Mucosa of rectum (tissue), 2 donors: ENCODE measurements at regions not wholly inside any gene's neighbourhood (a gene's known extent, or its start where the extent isn't known, plus 50 kb on each side); places are given as distances from the start of the nearest gene placed in this dataset.

Experiments
- H3K27ac ChIP-seq, 2 donors: one replicate each; pipeline ENCODE4 v1.7.0; 2013; ENCODE audit warnings: inconsistent platforms in 2 of 2, low read depth in 2 of 2, low read length in 2 of 2
- H3K27me3 ChIP-seq, 2 donors: one replicate each; pipeline ENCODE4 v1.7.0; 2013; ENCODE audit warnings: low read length in 2 of 2; ENCODE audit not compliant: control insufficient read depth in 2 of 2, insufficient read depth in 2 of 2
- H3K36me3 ChIP-seq, 2 donors: one replicate each; pipeline ENCODE4 v1.7.0; 2013; ENCODE audit warnings: low read length in 2 of 2; ENCODE audit not compliant: control insufficient read depth in 2 of 2, insufficient read depth in 2 of 2
- H3K4me1 ChIP-seq, 2 donors: one replicate each; pipeline ENCODE4 v1.7.0; 2013; ENCODE audit warnings: low read length in 2 of 2, mild to moderate bottlenecking in 1 of 2; ENCODE audit not compliant: control insufficient read depth in 2 of 2, insufficient read depth in 2 of 2
- H3K4me3 ChIP-seq, 2 donors: one replicate each; pipeline ENCODE4 v1.7.0; 2013; ENCODE audit warnings: low read length in 2 of 2
- H3K9ac ChIP-seq, 2 donors: one replicate each; pipeline ENCODE4 v1.7.0; 2013; ENCODE audit warnings: low read length in 2 of 2, low read depth in 1 of 2, mild to moderate bottlenecking in 1 of 2
- H3K9me3 ChIP-seq, 2 donors: one replicate each; pipeline ENCODE4 v1.7.0; 2013; ENCODE audit warnings: low read length in 2 of 2; ENCODE audit not compliant: control insufficient read depth in 2 of 2
- donor health status: healthy.
- donor health status: Normal muscosa, but diverticular disease.

DNA sequence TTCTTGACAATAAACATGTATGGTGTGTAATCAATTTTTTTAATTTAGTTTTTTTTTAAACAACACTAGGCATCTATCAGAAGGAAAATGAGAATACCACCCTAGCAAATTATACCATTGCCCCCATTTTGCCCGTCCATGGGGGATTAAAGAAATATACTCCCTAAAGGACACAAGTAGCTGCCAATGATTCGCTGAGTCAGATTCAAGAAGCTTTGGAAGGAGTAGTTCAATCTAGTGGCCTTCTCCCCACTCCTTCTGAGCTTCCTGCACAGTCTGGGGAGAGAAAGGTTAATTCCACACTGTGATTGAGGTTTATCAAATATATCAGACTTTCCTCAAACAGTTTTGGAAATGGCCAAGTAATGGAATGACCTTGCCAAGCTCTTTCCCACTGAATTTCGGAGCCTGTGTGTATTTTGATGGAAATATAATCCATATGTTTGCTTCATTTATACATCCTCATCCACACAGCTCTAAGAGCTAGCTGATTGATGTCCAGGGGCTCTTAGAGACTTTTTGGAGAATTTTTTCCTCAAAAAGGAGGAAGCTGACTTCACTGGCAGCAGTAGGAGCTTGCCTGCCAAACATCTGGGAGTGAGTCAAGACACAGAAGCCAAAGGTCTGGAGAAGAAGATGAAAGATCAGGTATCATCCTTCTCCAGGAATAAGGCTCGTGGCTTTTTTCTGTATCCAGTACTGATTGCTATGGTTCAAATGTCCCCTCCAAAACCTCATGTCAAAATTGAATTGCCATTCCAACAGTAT, 478.5 kb upstream of the PROK2 start:
- Histone ChIP-seq H3K4me3 (no peak overlapping the region), H3K9me3 (no peaks in the 10 kb centered on the region), H3K27ac (no peak overlapping the region), H3K27me3 (no peaks in the 10 kb centered on the region), H3K36me3 (no peaks in the 10 kb centered on the region), H3K4me1 (no peaks in the 10 kb centered on the region), H3K9ac (no peak overlapping the region)

DNA sequence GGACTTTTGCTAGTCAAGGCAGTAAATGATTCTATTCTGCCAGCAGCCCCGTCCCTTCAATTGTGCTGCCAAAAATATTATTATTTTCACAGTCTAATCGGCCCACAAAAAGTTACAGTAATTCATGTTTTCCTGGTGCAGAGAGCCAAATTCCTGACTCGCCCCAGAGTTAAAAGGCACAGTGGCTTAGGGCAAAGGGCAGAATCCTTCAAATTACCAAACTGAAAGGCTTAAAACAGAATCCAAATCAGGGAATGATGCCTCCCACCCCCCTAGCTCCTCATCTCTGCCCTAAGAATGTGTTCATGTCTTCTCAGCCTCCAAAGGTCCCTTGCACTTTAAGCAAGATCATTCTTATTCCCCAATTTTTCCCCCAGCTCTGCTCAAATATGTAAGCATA, 477.8 kb upstream of the PROK2 start:
- no peak overlapping the region for H3K9ac ChIP-seq

DNA sequence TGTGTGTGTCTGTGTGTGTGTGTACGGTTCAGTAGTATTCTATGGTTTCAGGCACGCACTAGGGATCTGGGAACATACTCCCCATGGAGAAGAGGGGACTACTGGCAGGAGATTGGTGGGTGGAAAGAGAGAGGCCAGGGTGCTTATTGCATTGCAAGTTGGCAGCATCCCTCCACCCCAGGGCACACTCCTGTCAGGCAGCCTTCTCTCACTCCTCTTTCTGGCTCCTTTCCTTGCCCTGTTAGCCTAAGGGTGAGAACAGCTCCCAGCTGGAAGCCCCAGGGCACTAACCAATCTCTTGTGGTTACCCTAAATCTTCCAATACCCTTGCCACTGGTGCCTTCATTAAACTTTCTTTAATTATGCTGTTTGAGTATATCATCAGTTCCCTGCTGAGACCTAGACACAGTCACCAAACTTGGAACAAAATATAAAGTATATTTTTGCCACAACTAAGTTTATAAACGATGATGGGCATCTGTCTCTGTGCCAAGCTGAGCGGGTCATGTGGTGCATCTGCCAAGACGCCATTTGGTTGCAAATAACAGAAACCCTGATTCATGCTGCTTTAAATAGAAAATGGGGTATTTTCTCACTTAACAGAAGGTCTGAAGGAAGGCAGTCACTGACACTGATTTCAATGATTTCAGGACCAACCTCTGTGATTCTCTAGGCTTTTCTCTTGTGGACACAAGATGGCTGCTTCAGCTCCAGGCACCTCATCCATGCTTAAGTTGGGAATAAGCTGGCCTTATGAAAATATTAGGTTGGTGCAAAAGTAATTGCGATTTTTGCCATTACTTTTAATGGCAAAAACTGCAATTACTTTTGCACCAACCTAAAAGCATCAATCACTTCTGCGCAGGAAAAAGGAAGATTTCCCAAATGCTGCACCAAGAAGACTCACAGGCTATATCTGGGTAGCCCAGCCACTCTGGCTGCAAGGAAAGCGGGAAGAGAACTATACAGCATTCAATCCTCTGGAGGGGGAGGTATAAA, 476.9 kb upstream of the PROK2 start:
- H3K27me3 ChIP-seq: no peaks in the 10 kb centered on the region
- no peak overlapping the region for H3K4me3 ChIP-seq
- H3K4me1 ChIP-seq: peaks cover 0 to under 1% of the 10 kb centered on the region in 2 donors
- H3K36me3 ChIP-seq: no peaks in the 10 kb centered on the region
- no peaks in the 10 kb centered on the region for H3K9me3 ChIP-seq
- H3K9ac ChIP-seq: no peak overlapping the region
- H3K27ac ChIP-seq: no peak overlapping the region

More for the DNA sequence above, 477.8 kb upstream of the PROK2 start:
- Histone ChIP-seq H3K4me3 (no peak overlapping the region), H3K27me3 (no peaks in the 10 kb centered on the region), H3K36me3 (no peaks in the 10 kb centered on the region), H3K27ac (no peak overlapping the region), H3K4me1 (no peaks in the 10 kb centered on the region), H3K9me3 (no peaks in the 10 kb centered on the region)

DNA sequence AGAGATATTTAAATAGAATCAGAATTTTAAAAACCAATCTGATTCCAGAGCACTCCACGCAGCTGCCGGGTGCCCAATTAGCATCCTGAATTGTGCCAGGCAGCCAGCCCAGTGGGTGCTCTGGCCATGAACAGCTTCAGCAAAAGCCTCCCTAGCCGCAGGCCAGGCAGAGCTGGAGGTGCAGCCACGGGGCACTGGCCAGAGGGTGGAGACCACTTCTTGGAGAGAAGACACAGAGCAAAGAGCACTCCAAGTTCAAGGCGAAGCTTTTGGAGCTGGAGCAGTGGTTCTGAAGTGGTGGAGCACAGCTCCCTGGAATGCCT, 475.6 kb upstream of the PROK2 start:
- no peaks in the 10 kb centered on the region for H3K27me3 ChIP-seq
- peaks cover 10 to 13% of the 10 kb centered on the region in 2 donors for H3K4me1 ChIP-seq
- H3K27ac ChIP-seq: no peak overlapping the region
- no peak overlapping the region for H3K9ac ChIP-seq
- no peak overlapping the region for H3K4me3 ChIP-seq
- H3K9me3 ChIP-seq: no peaks in the 10 kb centered on the region
- no peaks in the 10 kb centered on the region for H3K36me3 ChIP-seq

DNA sequence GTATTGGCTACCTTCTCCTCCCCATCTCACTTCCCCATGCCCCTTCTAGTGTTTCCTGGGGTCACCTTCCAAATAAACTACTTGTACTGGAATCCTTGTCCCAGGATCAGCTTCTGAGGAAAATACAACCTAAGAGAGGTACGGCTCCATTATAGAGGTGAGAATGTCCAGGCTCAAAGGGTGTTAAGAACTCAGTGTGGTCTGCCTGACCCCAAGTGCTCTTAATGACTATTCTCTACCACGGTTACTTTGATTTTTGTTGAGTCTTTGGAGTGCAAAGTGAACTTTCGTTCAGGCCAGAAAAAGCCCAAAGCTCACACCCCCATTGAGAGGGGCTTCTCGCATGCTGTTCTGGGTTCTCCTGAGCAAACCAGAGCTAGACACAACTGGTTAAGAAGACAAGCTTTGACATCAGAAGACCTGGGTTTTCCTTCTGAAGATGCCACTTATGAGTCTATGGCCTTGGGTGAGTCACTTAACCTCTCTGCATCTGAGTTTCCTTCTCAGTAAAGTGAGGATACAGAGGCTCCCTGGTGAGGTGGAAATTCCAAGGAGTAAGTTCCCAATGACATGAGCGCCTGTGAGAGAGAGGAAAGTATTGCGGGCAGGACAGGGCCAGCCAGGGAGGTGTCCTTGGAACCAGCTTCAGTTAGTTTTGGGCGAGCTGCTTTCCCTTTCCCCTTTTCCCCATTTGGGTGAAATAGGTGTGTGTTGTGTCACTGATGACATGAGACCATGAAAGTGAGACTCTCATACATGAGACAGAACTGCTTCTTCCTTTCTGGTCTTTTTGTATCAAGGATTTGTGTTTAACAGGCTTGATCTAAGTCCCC, 475.0 kb upstream of the PROK2 start:
- H3K27ac ChIP-seq: no peak overlapping the region
- no peak overlapping the region for H3K9ac ChIP-seq

DNA sequence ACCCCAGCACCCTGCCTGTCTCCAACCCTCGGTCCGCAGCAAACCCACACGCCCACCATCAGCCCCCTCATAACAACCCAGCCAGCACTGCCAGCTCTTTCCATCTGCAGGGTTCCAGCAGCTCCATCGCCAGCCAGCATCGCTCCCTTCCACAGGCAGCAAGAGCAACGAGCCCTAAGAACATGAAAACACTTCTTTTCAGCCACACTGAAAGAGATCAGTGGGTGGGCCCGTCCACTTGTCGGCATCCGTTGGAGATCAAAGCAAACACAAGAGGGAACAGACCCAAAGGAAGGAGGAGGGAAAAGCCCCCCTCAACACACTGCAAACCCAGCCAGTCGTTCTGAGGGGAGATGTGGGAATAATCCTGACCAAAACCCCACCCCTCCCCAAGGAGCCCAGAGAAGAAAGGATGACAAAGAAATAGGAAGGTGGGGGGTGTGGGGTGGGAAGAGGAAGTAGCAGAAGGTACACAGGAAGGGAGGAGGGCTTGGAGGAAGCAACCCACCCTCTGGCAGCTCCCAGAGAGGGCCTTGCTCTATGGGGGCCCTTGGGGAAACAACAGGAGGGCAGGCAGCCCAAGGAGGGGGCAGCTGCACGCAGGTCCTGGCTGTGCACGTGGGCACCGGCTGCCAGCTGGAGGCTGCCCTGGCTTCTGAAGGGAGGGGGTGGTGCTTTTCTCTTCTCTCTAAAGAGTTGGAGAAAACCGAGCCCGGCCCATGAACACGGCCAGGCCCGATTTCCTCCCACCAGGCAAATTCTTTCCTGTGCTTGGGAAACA, 473.6 kb upstream of the PROK2 start:
- Histone ChIP-seq H3K4me1 (peaks cover 16 to 17% of the 10 kb centered on the region in 2 donors), H3K36me3 (no peaks in the 10 kb centered on the region), H3K27me3 (no peaks in the 10 kb centered on the region), H3K9ac (no peak overlapping the region), H3K9me3 (no peaks in the 10 kb centered on the region), H3K27ac (no peak overlapping the region), H3K4me3 (no peak overlapping the region)

More for the DNA sequence above, 475.0 kb upstream of the PROK2 start:
- H3K36me3 ChIP-seq: no peaks in the 10 kb centered on the region
- H3K27me3 ChIP-seq: no peaks in the 10 kb centered on the region
- H3K9me3 ChIP-seq: no peaks in the 10 kb centered on the region
- peaks cover 15 to 17% of the 10 kb centered on the region in 2 donors for H3K4me1 ChIP-seq
- H3K4me3 ChIP-seq: no peak overlapping the region

DNA sequence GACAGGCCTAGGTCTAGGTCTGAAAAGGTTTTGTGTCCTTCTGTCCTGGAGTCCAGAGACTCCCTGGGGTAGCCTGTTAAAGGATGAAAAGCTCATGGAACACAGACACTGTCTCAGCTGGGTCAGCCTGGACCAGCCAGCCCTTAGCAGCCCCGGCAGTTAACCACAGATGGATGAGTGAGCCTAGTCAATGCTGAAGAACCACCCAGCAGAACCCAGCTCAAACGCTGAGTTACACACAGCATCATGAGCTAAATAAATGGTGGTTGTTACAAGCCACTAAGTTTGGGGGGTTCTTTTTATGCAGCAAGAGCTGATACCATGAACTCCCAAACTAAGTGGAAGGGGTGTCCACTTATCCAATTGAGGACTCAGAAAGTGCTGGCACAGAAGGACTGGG, 472.8 kb upstream of the PROK2 start:
- no peaks in the 10 kb centered on the region for H3K27me3 ChIP-seq
- H3K27ac ChIP-seq: no peak overlapping the region
- H3K36me3 ChIP-seq: no peaks in the 10 kb centered on the region

DNA sequence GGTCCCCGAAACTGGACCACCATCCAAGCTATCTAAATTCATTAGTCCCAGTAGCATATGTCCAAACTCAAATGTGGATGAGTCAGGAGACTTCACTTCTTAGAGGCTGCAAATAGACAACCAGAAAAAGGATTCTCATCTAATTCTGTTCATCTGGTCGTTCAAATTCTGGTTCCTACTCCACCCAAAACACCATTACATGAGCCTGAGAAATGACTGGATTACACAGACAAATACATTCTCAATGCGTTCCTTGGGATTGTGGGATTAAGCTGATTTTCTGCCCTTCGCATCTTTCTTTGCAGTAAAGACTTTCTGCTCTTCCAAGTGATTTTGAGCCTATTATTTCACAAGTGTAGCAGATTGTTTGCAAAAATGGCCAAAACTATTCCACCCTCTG, 472.3 kb upstream of the PROK2 start:
- Histone ChIP-seq H3K27ac (no peak overlapping the region), H3K4me3 (no peak overlapping the region), H3K4me1 (peaks cover 16 to 17% of the 10 kb centered on the region in 2 donors), H3K9ac (no peak overlapping the region), H3K9me3 (no peaks in the 10 kb centered on the region), H3K27me3 (no peaks in the 10 kb centered on the region), H3K36me3 (no peaks in the 10 kb centered on the region)

More for the DNA sequence above, 472.8 kb upstream of the PROK2 start:
- Histone ChIP-seq H3K4me3 (no peak overlapping the region), H3K9ac (no peak overlapping the region), H3K4me1 (peaks cover 16 to 17% of the 10 kb centered on the region in 2 donors), H3K9me3 (no peaks in the 10 kb centered on the region)

DNA sequence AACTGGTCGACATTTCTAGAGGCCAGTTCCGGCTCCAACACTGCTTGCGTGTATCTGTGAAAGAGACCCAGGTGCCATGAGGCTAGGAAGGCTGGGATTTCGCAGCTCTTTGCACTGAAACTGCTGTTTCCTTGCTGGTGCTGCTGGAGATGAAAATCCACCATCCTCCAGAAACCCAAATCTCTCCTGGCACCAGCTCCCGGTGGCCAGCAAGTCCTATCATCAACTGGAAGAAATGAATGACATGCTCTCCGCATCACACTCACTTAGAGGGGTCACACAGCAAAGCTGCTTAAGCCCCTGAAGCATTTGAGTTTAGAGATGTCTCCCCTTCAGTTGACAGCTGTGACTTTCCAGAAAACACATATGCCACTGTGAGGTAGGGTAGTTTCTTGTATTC, 471.8 kb upstream of the PROK2 start:
- peaks cover 16 to 17% of the 10 kb centered on the region in 2 donors for H3K4me1 ChIP-seq
- no peak overlapping the region for H3K4me3 ChIP-seq
- H3K27me3 ChIP-seq: no peaks in the 10 kb centered on the region
- no peaks in the 10 kb centered on the region for H3K36me3 ChIP-seq
- peak overlapping the region in 1 of 2 donors; percentile 37 for H3K9ac ChIP-seq
- no peaks in the 10 kb centered on the region for H3K9me3 ChIP-seq
- H3K27ac ChIP-seq: no peak overlapping the region
